D721Med (cell line): ENCODE measurements at regions not wholly inside any gene's neighbourhood (a gene's known extent, or its start where the extent isn't known, plus 50 kb on each side); places are given as distances from the start of the nearest gene placed in this dataset.

Experiments used
- DNase-seq: peaks from one replicate; pipeline ENCODE4 v3.0.0; 2011; ENCODE audit warnings: low spot score; ENCODE audit not compliant: insufficient read length
- FAIRE-seq: peaks from 2 replicates; lab custom pipeline; 2011; peaks lifted over from hg19 to GRCh38; lab: Jason Lieb, UNC
- TF ChIP-seq, protein P1 (sequence below): IDR thresholded peaks from 2 replicates; pipeline ENCODE4 v1.5.1; 2012; ENCODE audit warnings: mild to moderate bottlenecking, control low read depth; ENCODE audit not compliant: insufficient read depth; ENCODE audit errors: missing control alignments

DNA sequence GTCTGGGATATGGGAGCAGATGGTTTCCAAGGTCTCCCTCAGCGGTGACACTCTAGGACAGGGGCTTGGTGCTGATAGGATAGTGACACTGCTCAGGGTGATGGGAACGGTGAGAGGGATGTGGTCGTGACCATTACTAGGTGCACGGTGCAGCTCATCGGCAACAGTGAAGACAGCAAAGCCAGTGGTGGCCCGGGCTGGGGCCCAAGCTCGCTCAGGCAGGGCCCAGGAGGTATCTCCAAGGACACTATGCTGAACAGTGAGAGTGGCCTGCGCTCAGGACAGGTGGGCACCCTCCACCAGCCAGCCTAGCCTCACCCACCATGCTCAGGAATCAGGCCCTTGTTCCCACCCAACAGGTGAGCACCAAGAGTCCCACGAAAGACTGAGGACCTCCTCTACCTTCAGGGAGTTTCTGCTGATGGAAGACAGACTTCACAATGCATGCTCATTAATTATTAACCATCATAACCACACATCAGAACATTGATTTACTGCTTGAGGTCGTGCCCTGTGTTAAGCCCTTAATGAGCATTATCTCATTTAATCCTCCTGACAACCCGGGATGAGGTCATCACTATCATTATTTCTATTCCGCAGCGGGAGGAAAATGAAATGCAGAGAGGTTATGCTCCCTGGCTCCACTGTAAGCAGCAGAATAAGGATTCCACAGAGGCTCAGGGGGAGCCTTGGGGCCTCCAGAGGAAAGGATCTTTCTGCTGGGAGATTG is 269.4 kb downstream of the UACA start:
- FAIRE-seq (no peak), DNase-seq (peak; percentile 88)
- TF ChIP-seq, protein P1, sequence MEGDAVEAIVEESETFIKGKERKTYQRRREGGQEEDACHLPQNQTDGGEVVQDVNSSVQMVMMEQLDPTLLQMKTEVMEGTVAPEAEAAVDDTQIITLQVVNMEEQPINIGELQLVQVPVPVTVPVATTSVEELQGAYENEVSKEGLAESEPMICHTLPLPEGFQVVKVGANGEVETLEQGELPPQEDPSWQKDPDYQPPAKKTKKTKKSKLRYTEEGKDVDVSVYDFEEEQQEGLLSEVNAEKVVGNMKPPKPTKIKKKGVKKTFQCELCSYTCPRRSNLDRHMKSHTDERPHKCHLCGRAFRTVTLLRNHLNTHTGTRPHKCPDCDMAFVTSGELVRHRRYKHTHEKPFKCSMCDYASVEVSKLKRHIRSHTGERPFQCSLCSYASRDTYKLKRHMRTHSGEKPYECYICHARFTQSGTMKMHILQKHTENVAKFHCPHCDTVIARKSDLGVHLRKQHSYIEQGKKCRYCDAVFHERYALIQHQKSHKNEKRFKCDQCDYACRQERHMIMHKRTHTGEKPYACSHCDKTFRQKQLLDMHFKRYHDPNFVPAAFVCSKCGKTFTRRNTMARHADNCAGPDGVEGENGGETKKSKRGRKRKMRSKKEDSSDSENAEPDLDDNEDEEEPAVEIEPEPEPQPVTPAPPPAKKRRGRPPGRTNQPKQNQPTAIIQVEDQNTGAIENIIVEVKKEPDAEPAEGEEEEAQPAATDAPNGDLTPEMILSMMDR = no peak

DNA sequence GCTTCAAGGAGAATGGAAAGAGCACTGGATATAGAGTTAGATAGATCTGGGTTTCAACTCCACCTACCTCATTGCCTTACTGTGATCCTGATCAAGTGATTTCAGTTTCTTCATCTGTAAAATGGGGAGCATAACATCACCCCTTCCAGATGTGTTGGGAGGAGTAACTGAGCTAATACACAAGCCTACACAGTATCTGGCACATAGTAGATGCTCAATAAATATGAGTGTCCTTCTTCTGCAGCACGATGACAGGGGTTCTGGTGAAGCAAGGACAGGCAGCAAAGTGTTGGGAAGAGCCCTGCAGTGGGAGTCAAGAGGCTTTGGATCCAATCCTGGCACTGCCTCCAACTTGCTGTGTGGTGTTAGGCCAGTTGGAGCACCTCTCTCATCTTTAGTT is 270.0 kb downstream of the UACA start:
- FAIRE-seq (no peak), DNase-seq (no peak)
- TF ChIP-seq, protein P1 = no peak

DNA sequence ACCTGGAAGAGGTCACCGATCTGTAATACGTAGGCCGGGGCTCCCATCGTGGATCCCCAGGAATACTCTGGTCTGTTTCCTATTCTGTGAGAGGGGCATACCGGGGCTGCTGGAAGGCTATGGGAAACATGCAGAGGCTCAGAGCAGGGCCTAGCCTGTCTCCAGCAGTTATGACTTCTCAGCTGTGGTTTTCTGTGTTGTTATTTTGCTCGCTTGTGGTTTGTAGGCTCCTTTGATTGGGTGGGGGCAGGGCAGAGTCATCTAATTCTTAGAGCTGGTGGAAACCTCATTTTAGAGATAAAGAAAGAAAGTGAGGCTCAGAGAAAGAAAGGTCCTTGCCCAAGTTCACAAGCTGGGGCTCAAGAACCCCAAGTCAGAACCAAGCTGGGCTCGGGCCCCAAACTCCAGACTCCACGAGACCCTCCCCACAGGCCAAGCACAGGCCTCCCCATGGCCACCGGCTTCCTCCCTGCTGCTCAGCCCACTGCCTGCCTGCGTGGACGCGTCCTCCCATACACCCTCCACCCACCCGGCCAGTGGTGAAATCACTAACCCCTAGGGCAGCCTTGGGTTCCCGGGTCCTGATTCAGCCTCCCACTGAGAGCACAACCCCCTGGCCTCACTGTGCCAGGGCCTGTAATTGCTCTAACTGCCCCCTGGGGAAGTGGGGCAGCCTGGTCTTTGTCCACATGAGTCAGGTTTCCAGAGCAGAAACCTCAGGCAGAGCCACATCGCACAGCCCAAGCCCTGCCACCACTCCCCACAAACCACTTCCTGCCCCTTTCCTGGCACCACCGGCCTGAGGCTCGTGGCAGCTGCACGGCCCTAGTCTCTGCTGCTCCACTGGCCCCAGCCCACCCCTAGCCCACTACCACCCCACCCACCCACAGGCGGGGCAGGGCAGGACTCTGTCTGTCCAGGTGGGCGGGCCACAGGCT is 270.8 kb downstream of the UACA start:
- TF ChIP-seq, protein P1 = no peak
- no peak for FAIRE-seq
- no peak for DNase-seq

DNA sequence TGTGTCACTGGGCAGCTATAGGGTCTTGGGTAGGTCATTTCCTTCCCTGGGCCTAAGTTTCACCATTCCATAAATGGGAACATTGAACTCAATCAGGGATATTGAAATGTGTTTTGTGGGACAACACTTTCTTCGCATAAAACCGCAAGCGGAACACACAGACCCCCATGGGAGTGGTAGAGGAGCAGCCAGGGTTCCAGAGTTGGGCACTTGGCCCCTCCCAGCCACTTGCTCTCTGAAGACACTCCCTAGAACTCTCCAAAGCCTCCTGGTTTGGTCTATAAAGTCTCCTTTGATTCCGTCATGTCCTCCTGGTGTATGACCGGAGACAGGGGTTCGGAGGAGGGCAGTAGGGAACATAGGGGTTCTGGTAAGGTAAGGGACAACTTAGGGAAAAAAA is 271.7 kb downstream of the UACA start:
- DNase-seq (no peak), FAIRE-seq (no peak)
- TF ChIP-seq, protein P1 = no peak

DNA sequence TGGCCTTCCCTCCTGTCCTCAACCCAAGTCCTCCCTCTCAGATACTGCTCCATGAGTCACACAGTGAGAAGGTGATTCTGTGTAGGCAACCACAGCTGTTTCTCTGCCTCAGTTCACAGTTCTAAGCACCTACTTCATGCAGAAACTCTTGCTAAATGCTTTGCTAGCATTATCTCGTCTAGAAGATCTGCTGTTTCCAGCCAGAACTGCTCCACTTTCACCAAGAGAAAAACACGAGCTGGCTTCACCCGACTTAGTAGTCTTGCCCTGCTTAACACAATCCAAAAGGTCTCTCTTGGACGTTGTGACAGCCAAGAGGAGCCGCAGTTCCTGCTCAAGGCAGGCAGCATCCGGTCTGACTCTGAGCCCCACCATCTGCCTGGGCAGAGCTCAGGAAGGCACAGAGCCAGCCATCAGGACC is 272.1 kb downstream of the UACA start:
- TF ChIP-seq, protein P1 = no peak
- no peak for FAIRE-seq
- DNase-seq = no peak

DNA sequence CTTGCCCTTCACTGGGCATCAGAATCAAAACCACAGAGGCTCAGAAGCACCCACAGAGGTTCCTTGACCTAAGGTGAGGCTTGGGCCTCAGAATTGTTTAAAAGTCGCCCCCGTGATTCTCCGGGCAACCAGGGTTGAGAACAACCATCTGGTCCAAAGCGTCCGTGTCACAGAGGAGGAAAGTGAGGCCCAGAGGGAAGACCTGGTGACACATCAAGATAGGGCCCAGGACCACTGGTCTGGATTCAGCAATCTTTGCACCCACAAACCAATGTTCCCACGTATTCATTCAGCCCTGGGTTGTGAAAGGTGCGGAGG is 272.6 kb downstream of the UACA start:
- FAIRE-seq = no peak
- TF ChIP-seq, protein P1 = no peak
- DNase-seq = no peak
